ENCODE measurements at regions not wholly inside any gene's neighbourhood (a gene's known extent, or its start where the extent isn't known, plus 50 kb on each side); places are given as distances from the start of the nearest gene placed in this dataset.

- Histone ChIP-seq H3K27me3 (ENCODE audit: control insufficient read depth, insufficient read depth, low read length) (no peaks in the 10 kb centered on the region), H3K27ac (ENCODE audit: low read depth in 2 of 2, low read length in 2 of 2) (no peak overlapping the region), H3K9ac (ENCODE audit: low read length in 3 of 3) (no peak overlapping the region), H3K4me3 (ENCODE audit: low read length in 3 of 3) (no peak overlapping the region), H3K36me3 (ENCODE audit: control insufficient read depth in 2 of 3, insufficient read depth in 3 of 3, low read length in 3 of 3) (no peaks in the 10 kb centered on the region), H3K9me3 (ENCODE audit: control insufficient read depth in 2 of 3, insufficient read depth in 1 of 3, low read length in 3 of 3) (peaks cover 0 to 15% (median 0%) of the 10 kb centered on the region in 3 donors), H3K4me1 (ENCODE audit: control insufficient read depth in 2 of 3, insufficient read depth in 2 of 3, low read depth in 1 of 3, low read length in 3 of 3) (no peaks in the 10 kb centered on the region)
- DNase-seq = no peak
- TF ChIP-seq, protein P1, sequence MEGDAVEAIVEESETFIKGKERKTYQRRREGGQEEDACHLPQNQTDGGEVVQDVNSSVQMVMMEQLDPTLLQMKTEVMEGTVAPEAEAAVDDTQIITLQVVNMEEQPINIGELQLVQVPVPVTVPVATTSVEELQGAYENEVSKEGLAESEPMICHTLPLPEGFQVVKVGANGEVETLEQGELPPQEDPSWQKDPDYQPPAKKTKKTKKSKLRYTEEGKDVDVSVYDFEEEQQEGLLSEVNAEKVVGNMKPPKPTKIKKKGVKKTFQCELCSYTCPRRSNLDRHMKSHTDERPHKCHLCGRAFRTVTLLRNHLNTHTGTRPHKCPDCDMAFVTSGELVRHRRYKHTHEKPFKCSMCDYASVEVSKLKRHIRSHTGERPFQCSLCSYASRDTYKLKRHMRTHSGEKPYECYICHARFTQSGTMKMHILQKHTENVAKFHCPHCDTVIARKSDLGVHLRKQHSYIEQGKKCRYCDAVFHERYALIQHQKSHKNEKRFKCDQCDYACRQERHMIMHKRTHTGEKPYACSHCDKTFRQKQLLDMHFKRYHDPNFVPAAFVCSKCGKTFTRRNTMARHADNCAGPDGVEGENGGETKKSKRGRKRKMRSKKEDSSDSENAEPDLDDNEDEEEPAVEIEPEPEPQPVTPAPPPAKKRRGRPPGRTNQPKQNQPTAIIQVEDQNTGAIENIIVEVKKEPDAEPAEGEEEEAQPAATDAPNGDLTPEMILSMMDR (IDR thresholded peaks at IDR 0.05; ENCODE audit: borderline replicate concordance, extremely low read depth, insufficient read depth) = no peak
- FAIRE-seq = no peak
- intact Hi-C loops (cut with DNase I) = no loop called here
These were observed 545.3 kb upstream of the SALL1 start for GRCh38 chr16:51696376-51696775.

DNA sequence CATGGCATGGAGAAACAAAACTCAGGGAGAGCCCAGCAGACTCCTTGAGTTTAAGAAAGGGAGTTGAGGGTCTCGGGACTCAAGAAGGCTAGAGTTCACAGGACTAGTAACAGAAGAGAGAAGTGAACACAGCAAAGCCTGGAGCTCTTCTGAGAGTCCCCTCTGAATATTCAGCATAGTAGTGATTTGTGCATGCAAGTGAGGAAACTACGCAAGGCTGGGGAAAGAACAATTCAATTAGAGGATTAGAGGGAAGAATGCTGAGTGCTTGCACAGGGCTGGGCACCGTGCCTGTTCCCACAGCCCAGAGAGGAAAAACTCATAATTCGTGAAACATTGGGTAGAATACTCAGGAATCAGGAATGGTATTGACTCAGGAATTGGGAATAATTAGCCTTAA is 540.0 kb upstream of the SALL1 start:
- no peak overlapping the region for H3K9ac ChIP-seq (ENCODE audit: low read length in 3 of 3)
- FAIRE-seq = no peak
- TF ChIP-seq, protein P1 (IDR thresholded peaks at IDR 0.05; ENCODE audit: borderline replicate concordance, extremely low read depth, insufficient read depth) = no peak

GRCh38 chr16:51685498-51685897 is 534.4 kb upstream of the SALL1 start:
- H3K36me3 ChIP-seq (ENCODE audit: control insufficient read depth in 2 of 3, insufficient read depth in 3 of 3, low read length in 3 of 3) = no peaks in the 10 kb centered on the region
- no peaks in the 10 kb centered on the region for H3K4me1 ChIP-seq (ENCODE audit: control insufficient read depth in 2 of 3, insufficient read depth in 2 of 3, low read depth in 1 of 3, low read length in 3 of 3)
- no peak overlapping the region for H3K4me3 ChIP-seq (ENCODE audit: low read length in 3 of 3)
- H3K27me3 ChIP-seq (ENCODE audit: control insufficient read depth, insufficient read depth, low read length) = no peaks in the 10 kb centered on the region
- no peak overlapping the region for H3K27ac ChIP-seq (ENCODE audit: low read depth in 2 of 2, low read length in 2 of 2)
- TF ChIP-seq, protein P1 (IDR thresholded peaks at IDR 0.05; ENCODE audit: borderline replicate concordance, extremely low read depth, insufficient read depth) = no peak
- no peaks in the 10 kb centered on the region for H3K9me3 ChIP-seq (ENCODE audit: control insufficient read depth in 2 of 3, insufficient read depth in 1 of 3, low read length in 3 of 3)
- no peak for DNase-seq
- no peak for FAIRE-seq
- intact Hi-C loops (cut with DNase I) = no loop called here
- H3K9ac ChIP-seq (ENCODE audit: low read length in 3 of 3) = no peak overlapping the region

More for the DNA sequence above, 540.0 kb upstream of the SALL1 start:
- Histone ChIP-seq H3K4me1 (ENCODE audit: control insufficient read depth in 2 of 3, insufficient read depth in 2 of 3, low read depth in 1 of 3, low read length in 3 of 3) (no peaks in the 10 kb centered on the region), H3K9me3 (ENCODE audit: control insufficient read depth in 2 of 3, insufficient read depth in 1 of 3, low read length in 3 of 3) (peaks cover 0 to 21% (median 0%) of the 10 kb centered on the region in 3 donors), H3K27ac (ENCODE audit: low read depth in 2 of 2, low read length in 2 of 2) (no peak overlapping the region), H3K27me3 (ENCODE audit: control insufficient read depth, insufficient read depth, low read length) (no peaks in the 10 kb centered on the region), H3K36me3 (ENCODE audit: control insufficient read depth in 2 of 3, insufficient read depth in 3 of 3, low read length in 3 of 3) (no peaks in the 10 kb centered on the region), H3K4me3 (ENCODE audit: low read length in 3 of 3) (no peak overlapping the region)
- no peak for DNase-seq
- intact Hi-C loops (cut with DNase I) = no loop called here

DNA sequence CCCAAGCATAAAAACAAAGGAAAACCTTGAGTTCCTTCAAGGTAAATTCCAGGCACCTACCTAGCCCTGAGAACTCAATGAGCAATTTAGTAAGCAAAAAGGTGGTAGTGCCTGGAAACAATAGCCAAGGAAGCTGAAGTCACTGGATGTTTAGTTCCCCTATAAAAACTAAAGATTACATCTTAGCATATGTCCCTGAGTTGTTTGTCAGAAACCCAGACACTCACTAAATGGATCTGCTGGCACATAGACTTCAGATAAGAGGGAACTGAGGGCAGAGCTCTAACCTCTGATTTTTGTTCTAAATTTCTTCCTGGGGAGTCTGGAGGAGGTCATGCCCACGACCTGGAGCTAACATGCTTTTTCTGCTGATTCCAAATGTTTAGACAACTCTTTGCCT is 532.8 kb upstream of the SALL1 start:
- Histone ChIP-seq H3K27me3 (ENCODE audit: control insufficient read depth, insufficient read depth, low read length) (no peaks in the 10 kb centered on the region), H3K9me3 (ENCODE audit: control insufficient read depth in 2 of 3, insufficient read depth in 1 of 3, low read length in 3 of 3) (no peaks in the 10 kb centered on the region), H3K27ac (ENCODE audit: low read depth in 2 of 2, low read length in 2 of 2) (no peak overlapping the region), H3K36me3 (ENCODE audit: control insufficient read depth in 2 of 3, insufficient read depth in 3 of 3, low read length in 3 of 3) (no peaks in the 10 kb centered on the region), H3K4me3 (ENCODE audit: low read length in 3 of 3) (no peak overlapping the region), H3K9ac (ENCODE audit: low read length in 3 of 3) (no peak overlapping the region), H3K4me1 (ENCODE audit: control insufficient read depth in 2 of 3, insufficient read depth in 2 of 3, low read depth in 1 of 3, low read length in 3 of 3) (no peaks in the 10 kb centered on the region)
- DNase-seq = no peak
- FAIRE-seq = no peak
- intact Hi-C loops (cut with DNase I) = no loop called here
- TF ChIP-seq, protein P1 (IDR thresholded peaks at IDR 0.05; ENCODE audit: borderline replicate concordance, extremely low read depth, insufficient read depth) = no peak
